GM18873 (cell line): ENCODE measurements at regions not wholly inside any gene's neighbourhood (a gene's known extent, or its start where the extent isn't known, plus 50 kb on each side); places are given as distances from the start of the nearest gene placed in this dataset.

Experiments
- ATAC-seq: cut with Tn5 transposase; IDR thresholded peaks from one replicate; pipeline ENCODE4 v1.9.1; 2021; ENCODE audit warnings: mild to moderate bottlenecking, moderate library complexity, moderate number of reproducible peaks; ENCODE audit not compliant: unreplicated experiment, low FRiP score

DNA sequence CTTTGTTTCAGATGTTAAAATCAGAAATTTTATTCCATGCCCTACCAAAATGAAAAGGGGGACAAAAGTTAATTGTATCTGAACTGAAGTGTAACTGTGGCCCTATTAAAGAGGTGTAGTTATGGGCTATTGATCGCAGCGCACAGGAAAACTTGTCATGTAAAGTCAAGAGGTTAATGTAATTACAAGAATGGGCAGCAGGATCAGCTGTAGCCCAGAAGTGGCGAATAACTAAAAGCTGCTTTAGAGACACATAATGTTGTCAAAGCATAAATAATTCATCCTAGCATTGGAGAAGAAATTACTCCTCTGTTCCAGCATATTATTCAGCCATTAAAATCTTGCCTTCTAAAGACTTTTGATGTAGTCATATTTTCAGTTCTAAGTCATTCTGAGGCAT, 211.8 kb downstream of the EPHA4 start:
- no peak for ATAC-seq

DNA sequence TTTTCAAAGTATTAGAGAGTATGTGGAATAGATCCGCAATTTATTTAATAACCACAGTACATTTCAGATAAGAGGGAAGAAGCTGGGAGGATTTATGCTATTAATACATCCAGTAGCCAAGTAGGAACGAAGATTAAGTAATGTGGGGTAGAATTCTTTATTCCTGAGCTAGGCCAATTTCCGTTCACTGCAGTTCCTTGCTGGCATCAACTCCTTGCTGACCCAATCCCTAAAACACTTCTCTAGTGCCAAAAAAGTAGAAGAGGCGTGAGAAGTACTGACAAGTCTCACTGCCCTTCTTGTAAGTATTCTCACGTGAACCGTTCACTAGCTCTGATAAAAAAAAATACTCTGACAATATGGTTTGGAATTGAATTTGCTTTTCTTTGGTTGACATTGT, 211.4 kb downstream of the EPHA4 start:
- ATAC-seq = no peak

DNA sequence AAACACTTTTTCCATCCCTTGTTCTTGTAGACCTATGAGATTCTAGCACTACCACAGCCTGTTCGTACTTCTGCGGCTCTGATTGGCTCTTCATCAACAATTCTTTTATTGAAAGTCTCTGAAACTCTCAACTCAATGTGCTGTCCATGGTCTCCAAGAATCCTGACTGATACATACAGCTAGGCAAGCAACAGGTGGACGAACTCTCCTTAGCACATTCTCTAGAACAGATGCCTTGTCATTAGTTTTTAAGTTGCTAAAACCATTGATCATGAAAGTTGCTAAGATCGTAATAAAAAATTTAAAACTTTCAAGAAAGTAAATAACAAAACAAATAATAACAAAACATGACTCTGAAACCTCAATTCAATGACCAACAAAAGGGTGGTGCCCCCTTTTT, 210.5 kb downstream of the EPHA4 start:
- no peak for ATAC-seq

DNA sequence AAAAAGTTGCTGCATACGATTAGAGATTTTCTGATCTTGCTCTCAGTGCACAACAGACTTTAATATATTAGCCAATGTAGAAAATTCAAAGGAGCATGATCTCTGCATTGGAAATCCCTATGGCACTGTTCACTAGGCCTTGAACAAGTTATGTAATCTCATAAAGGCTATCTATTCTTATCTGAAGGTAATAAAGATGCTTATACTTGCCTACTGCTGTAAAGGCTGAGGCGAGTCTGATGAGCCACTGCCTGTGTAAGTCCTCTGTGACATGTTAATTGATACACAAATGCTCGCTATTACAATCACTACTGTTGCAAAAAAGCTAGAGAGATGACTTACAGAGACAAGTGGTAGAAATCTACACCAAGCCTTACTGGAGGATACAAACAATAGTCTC, 207.4 kb downstream of the EPHA4 start:
- ATAC-seq = no peak
